ENCODE measurements at regions not wholly inside any gene's neighbourhood (a gene's known extent, or its start where the extent isn't known, plus 50 kb on each side); places are given as distances from the start of the nearest gene placed in this dataset.

GRCh38 chr14:104519721-104520120 is 59.8 kb upstream of the C14orf180 start:
- CTCF ChIA-PET: no interaction called here
- H3K4me1 ChIP-seq (ENCODE audit: insufficient read depth, low read length): no peaks in the 10 kb centered on the region
- intact Hi-C loops (cut with DNase I, micrococcal nuclease): no loop called here

GRCh38 chr14:104520620-104521410 is 58.7 kb upstream of the C14orf180 start:
- DNase-seq (no peak), ATAC-seq (ENCODE audit: poor library complexity) (no peak)
- no peak overlapping the region for H3K27ac Mint-ChIP-seq
- H3K27me3 ChIP-seq (ENCODE audit: control insufficient read depth in 1 of 2, insufficient read depth in 2 of 2, low read length in 2 of 2): no peaks in the 10 kb centered on the region
- no peaks in the 10 kb centered on the region for H3K4me1 Mint-ChIP-seq (ENCODE audit: low read depth)
- no peak overlapping the region for H3K4me3 Mint-ChIP-seq
- H3K9me3 Mint-ChIP-seq: peaks cover 2% of the 10 kb centered on the region
- H3K27ac ChIP-seq (ENCODE audit: low read depth in 1 of 2, low read length in 2 of 2): no peak overlapping the region
- no peak overlapping the region for H3K4me3 ChIP-seq (ENCODE audit: low read length)
- H3K36me3 ChIP-seq (ENCODE audit: insufficient read depth, low read length): no peaks in the 10 kb centered on the region
- H3K27me3 Mint-ChIP-seq: no peaks in the 10 kb centered on the region
- no peaks in the 10 kb centered on the region for H3K4me1 ChIP-seq (ENCODE audit: insufficient read depth, low read length)
- CTCF ChIA-PET: no interaction called here
- TF ChIP-seq CTCF (IDR thresholded peaks at IDR 0.05): no peak
- H3K9me3 ChIP-seq (ENCODE audit: control insufficient read depth in 1 of 2, insufficient read depth in 1 of 2, low read length in 2 of 2): peaks cover 0 to 39% of the 10 kb centered on the region in 2 experiments
- intact Hi-C loops (cut with DNase I, micrococcal nuclease): no loop called here
- H3K36me3 Mint-ChIP-seq (ENCODE audit: low read depth): no peaks in the 10 kb centered on the region
- POLR2A ChIA-PET: no interaction called here

More at GRCh38 chr14:104519721-104520120, 59.8 kb upstream of the C14orf180 start:
- Mint-ChIP-seq H3K27ac (no peak overlapping the region), H3K27me3 (peaks cover 5% of the 10 kb centered on the region), H3K36me3 (ENCODE audit: low read depth) (no peaks in the 10 kb centered on the region), H3K4me3 (no peak overlapping the region), H3K9me3 (no peaks in the 10 kb centered on the region), H3K4me1 (ENCODE audit: low read depth) (no peaks in the 10 kb centered on the region)
- Histone ChIP-seq H3K36me3 (ENCODE audit: insufficient read depth, low read length) (no peaks in the 10 kb centered on the region), H3K4me3 (ENCODE audit: low read length) (no peak overlapping the region), H3K27me3 (ENCODE audit: control insufficient read depth in 1 of 2, insufficient read depth in 2 of 2, low read length in 2 of 2) (no peaks in the 10 kb centered on the region), H3K27ac (ENCODE audit: low read depth in 1 of 2, low read length in 2 of 2) (no peak overlapping the region), H3K9me3 (ENCODE audit: control insufficient read depth in 1 of 2, insufficient read depth in 1 of 2, low read length in 2 of 2) (peaks cover 0 to 34% of the 10 kb centered on the region in 2 experiments)
- ATAC-seq (ENCODE audit: poor library complexity) (no peak), DNase-seq (no peak)
- no peak for TF ChIP-seq CTCF (IDR thresholded peaks at IDR 0.05)
- POLR2A ChIA-PET: no interaction called here

GRCh38 chr14:104521816-104522745 is 57.5 kb upstream of the C14orf180 start:
- ATAC-seq (ENCODE audit: poor library complexity) (no peak), DNase-seq (no peak)
- Mint-ChIP-seq H3K9me3 (peaks cover 7% of the 10 kb centered on the region), H3K4me1 (ENCODE audit: low read depth) (peaks cover under 1% of the 10 kb centered on the region), H3K36me3 (ENCODE audit: low read depth) (no peaks in the 10 kb centered on the region), H3K27ac (no peak overlapping the region), H3K27me3 (no peaks in the 10 kb centered on the region), H3K4me3 (no peak overlapping the region)
- ChIA-PET POLR2A (no interaction called here), CTCF (no interaction called here)
- Histone ChIP-seq H3K4me1 (ENCODE audit: insufficient read depth, low read length) (no peaks in the 10 kb centered on the region), H3K4me3 (ENCODE audit: low read length) (no peak overlapping the region), H3K27me3 (ENCODE audit: control insufficient read depth in 1 of 2, insufficient read depth in 2 of 2, low read length in 2 of 2) (no peaks in the 10 kb centered on the region), H3K36me3 (ENCODE audit: insufficient read depth, low read length) (no peaks in the 10 kb centered on the region), H3K27ac (ENCODE audit: low read depth in 1 of 2, low read length in 2 of 2) (no peak overlapping the region), H3K9me3 (ENCODE audit: control insufficient read depth in 1 of 2, insufficient read depth in 1 of 2, low read length in 2 of 2) (peaks cover 0 to 27% of the 10 kb centered on the region in 2 experiments)
- TF ChIP-seq CTCF (IDR thresholded peaks at IDR 0.05): no peak
- intact Hi-C loops (cut with DNase I, micrococcal nuclease): no loop called here
